ENCODE measurements at regions not wholly inside any gene's neighbourhood (a gene's known extent, or its start where the extent isn't known, plus 50 kb on each side); places are given as distances from the start of the nearest gene placed in this dataset.

- TF ChIP-seq CTCF (IDR thresholded peaks at IDR 0.05) (no peak), POLR2A (IDR thresholded peaks at IDR 0.05) (no peak)
These were observed 142.0 kb upstream of the KIF2B start for GRCh38 chr17:53680745-53681144.
